ENCODE measurements at regions not wholly inside any gene's neighbourhood (a gene's known extent, or its start where the extent isn't known, plus 50 kb on each side); places are given as distances from the start of the nearest gene placed in this dataset.

GRCh38 chr9:28190981-28191380 lies 617.7 kb upstream of the C9orf72 start:
- TF ChIP-seq ZNF274 (IDR thresholded peaks at IDR 0.05; ENCODE audit: low read depth, low read length) (no peak), YY1 (IDR thresholded peaks at IDR 0.05; ENCODE audit: insufficient read depth, insufficient read length) (no peak)

Data from NT2/D1 (cell line).